Right lobe of liver (tissue), 6 donors: ENCODE measurements at regions not wholly inside any gene's neighbourhood (a gene's known extent, or its start where the extent isn't known, plus 50 kb on each side); places are given as distances from the start of the nearest gene placed in this dataset.

Experiments used
- ATAC-seq, 4 donors: fragments of 200-7000 bp; cut with Tn5 transposase; one replicate each; pipeline ENCODE4 v1.9.1; 2020; ENCODE audit warnings: mild to moderate bottlenecking in 4 of 4, moderate library complexity in 4 of 4
- DNase-seq, 3 donors: peaks; one replicate each; pipeline ENCODE4 v3.0.0-alpha.2; 2020
- H3K27ac ChIP-seq, 3 donors: fragments of 200-600 bp; one replicate each; pipeline ENCODE4 v1.8.0; 2022
- H3K27me3 ChIP-seq, 2 donors: fragments of 200-600 bp; one replicate each; pipeline ENCODE4 v1.8.0; 2022
- H3K36me3 ChIP-seq, 4 donors: fragments of 200-600 bp; sonication (generic) in 1 of 4; one replicate each; pipeline versions ENCODE4 v1.5.1 to v1.8.0; 2017 to 2022; ENCODE audit warnings: control low read depth in 1 of 4
- H3K4me1 ChIP-seq, 4 donors: fragments of 200-600 bp; sonication (generic) in 1 of 4; one replicate each; pipeline versions ENCODE4 v1.5.1 to v1.8.0; 2017 to 2022; ENCODE audit warnings: control low read depth in 1 of 4
- H3K4me3 ChIP-seq, 3 donors: fragments of 200-600 bp; one replicate each; pipeline ENCODE4 v1.8.0; 2022
- H3K9me3 ChIP-seq, 4 donors: fragments of 200-600 bp; sonication (generic) in 1 of 4; one replicate each; pipeline versions ENCODE4 v1.5.1 to v1.8.0; 2017 to 2022; ENCODE audit warnings: control low read depth in 1 of 4
- POLR2A ChIP-seq: fragments of 450-650 bp; IDR thresholded peaks from one replicate; pipeline ENCODE4 v1.6.1; 2017; ENCODE audit warnings: antibody characterized with exemption, mild to moderate bottlenecking
- WGBS: methylation state at CpG from one replicate; pipeline ENCODE4 v1.1.6; 2018; ENCODE audit warnings: low coverage, low lambda C conversion rate; ENCODE audit not compliant: insufficient coverage; ENCODE audit errors: missing lambda C conversion rate; 5-methylcytosine and 5-hydroxymethylcytosine counted together
- intact Hi-C, 2 donors: fragments of 100-400 bp; cut with DNase I; formaldehyde crosslinking; loops; one replicate each; pipeline versions ENCODE4 v1.11.2 to v1.14.1; 2022
- TF ChIP-seq, protein P1 (sequence below), 4 donors: fragments of 200-600 bp in 3 of 4; fragments of 450-650 bp in 1 of 4; IDR thresholded peaks; one replicate each; pipeline versions ENCODE4 v1.5.1 to v1.8.0; 2016 to 2022; ENCODE audit warnings: antibody characterized with exemption in 4 of 4, mild to moderate bottlenecking in 2 of 4
- donor health status: DM: no; HTN: yes; CAD: no.
- donor health status: DM: no; HTN: no; CAD: no.
- donor health status: DM: no; HTN: no; CAD: no.
- donor health status: DM: no; HTN: yes; CAD: no.
- donor health status: DM: no; HTN: yes; CAD: no.

DNA sequence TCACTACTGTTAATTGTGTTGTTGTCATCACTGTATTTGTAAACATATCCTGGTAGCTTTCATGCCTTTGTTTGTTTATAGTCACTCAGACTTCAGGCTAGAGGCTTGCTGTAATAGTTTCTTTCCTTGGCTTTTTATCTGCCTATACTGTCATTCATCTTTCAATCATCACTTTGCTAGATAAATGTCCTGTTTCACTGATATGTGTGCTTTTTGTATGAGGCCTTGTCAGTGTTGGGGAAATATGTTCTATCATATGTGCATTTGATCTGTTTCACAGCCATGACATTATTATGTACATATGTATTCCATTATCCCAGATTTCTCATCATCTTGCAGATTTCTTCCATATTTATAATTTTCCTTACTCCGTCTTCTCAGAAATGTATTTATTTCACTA is 558.9 kb upstream of the LRFN5 start:
- Histone ChIP-seq H3K27me3 (no peaks in the 10 kb centered on the region), H3K36me3 (no peaks in the 10 kb centered on the region), H3K9me3 (no peaks in the 10 kb centered on the region), H3K4me3 (no peak overlapping the region), H3K27ac (no peak overlapping the region), H3K4me1 (no peaks in the 10 kb centered on the region)
- DNase-seq: no peak
- intact Hi-C loops: no loop called here
- WGBS: 0% methylated on average over 1 of the region's 1 CpG
- no peak for ATAC-seq
- TF ChIP-seq, protein P1, sequence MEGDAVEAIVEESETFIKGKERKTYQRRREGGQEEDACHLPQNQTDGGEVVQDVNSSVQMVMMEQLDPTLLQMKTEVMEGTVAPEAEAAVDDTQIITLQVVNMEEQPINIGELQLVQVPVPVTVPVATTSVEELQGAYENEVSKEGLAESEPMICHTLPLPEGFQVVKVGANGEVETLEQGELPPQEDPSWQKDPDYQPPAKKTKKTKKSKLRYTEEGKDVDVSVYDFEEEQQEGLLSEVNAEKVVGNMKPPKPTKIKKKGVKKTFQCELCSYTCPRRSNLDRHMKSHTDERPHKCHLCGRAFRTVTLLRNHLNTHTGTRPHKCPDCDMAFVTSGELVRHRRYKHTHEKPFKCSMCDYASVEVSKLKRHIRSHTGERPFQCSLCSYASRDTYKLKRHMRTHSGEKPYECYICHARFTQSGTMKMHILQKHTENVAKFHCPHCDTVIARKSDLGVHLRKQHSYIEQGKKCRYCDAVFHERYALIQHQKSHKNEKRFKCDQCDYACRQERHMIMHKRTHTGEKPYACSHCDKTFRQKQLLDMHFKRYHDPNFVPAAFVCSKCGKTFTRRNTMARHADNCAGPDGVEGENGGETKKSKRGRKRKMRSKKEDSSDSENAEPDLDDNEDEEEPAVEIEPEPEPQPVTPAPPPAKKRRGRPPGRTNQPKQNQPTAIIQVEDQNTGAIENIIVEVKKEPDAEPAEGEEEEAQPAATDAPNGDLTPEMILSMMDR (IDR thresholded peaks at IDR 0.05): no peak
- no peak for TF ChIP-seq POLR2A

DNA sequence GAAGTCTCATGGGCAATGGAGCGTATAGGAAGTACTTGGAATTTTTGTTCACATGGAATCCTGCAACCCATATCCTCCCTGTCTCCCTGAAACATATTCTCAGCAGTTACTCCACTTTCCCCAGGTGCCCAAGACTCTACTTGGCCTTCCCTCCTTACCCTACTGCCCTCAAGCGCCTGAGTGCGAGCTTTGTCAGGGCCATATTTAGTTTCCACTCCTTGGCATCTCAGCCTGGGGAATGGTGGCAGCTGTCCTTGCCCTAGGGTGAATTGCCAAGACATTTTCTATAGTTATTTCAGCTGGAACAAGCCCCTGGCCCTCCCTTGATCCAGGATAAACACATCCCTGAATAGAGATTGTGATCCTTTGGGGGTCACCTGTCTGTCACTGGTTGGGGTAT is 569.3 kb upstream of the LRFN5 start:
- H3K27ac ChIP-seq: no peak overlapping the region
- intact Hi-C loops: no loop called here
- no peaks in the 10 kb centered on the region for H3K36me3 ChIP-seq
- no peak for TF ChIP-seq POLR2A
- TF ChIP-seq, protein P1 (IDR thresholded peaks at IDR 0.05): no peak
- DNase-seq: no peak
- ATAC-seq: no peak
- WGBS: 59% methylated on average over 3 of the region's 3 CpGs
- H3K4me3 ChIP-seq: no peak overlapping the region
- H3K27me3 ChIP-seq: no peaks in the 10 kb centered on the region
- H3K9me3 ChIP-seq: no peaks in the 10 kb centered on the region
- H3K4me1 ChIP-seq: no peaks in the 10 kb centered on the region

DNA sequence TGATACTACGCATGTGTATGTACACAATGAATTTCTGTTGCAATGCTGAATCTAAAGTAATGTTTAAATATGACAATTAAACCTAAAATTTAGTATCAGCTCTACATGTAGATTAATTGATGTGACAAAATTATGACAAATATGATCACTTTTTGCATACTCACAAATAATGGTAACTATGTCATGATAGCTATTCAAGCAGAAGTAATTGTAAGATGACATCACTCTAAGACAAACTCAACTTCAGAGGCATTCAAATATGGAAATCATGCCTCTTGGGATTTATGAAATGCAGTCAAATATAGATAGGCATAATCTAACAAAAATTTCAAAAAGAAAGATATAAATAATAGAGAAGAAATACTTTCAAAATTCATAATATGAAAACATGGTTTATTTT is 571.7 kb upstream of the LRFN5 start:
- Histone ChIP-seq H3K4me3 (no peak overlapping the region), H3K9me3 (no peaks in the 10 kb centered on the region), H3K4me1 (no peaks in the 10 kb centered on the region), H3K27me3 (no peaks in the 10 kb centered on the region), H3K27ac (no peak overlapping the region), H3K36me3 (no peaks in the 10 kb centered on the region)
- no peak for ATAC-seq
- WGBS: 83% methylated on average over 1 of the region's 1 CpG
- DNase-seq: no peak
- intact Hi-C loops: no loop called here
- TF ChIP-seq, protein P1 (IDR thresholded peaks at IDR 0.05): no peak
- no peak for TF ChIP-seq POLR2A

DNA sequence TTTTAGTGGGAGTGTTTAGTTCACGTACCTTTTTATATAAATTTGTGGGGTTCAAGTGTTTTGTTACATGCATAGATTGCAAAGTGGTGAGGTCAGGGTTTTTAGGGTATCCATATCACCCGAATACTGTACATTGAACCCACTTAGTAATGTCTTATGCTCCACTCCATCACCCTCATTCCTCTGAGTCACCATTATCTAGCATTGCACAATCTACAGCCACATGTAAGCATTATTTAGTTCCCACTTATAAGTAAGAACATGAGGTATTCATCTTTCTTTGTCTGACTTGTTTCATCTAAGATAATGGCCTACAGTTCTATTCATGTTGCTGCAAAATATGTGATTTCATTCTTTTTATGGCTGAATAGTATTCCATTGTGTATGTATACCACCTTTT is 583.7 kb upstream of the LRFN5 start:
- 58% methylated on average over 2 of the region's 2 CpGs for WGBS
- no peak for DNase-seq
- no peaks in the 10 kb centered on the region for H3K36me3 ChIP-seq
- H3K4me1 ChIP-seq: no peaks in the 10 kb centered on the region
- H3K4me3 ChIP-seq: no peak overlapping the region
- intact Hi-C loops: no loop called here
- ATAC-seq: no peak
- H3K27me3 ChIP-seq: peaks cover 0 to 3% of the 10 kb centered on the region in 2 donors
- no peak overlapping the region for H3K27ac ChIP-seq
- H3K9me3 ChIP-seq: no peaks in the 10 kb centered on the region
- TF ChIP-seq, protein P1 (IDR thresholded peaks at IDR 0.05): no peak
- TF ChIP-seq POLR2A: no peak

DNA sequence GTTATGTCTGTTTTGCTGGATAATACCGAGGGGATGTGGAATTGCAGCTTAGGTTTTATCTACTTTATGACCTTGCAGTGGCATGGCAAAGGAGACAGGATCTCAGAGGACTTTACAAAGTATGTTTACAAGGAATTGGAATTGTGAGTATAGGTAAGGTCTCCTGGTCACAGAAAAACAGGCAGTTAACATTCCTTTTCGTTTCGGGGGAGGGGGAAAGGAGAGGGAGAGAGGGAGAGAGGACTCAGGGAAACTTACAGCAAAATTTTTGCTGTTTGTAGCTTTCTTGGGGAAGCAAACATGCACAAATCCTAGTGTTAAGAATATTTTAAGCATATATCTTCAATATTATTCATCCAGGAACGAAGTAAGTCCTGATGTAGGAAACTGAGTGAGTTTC is 590.5 kb upstream of the LRFN5 start:
- H3K27me3 ChIP-seq: no peaks in the 10 kb centered on the region
- TF ChIP-seq POLR2A: no peak
- TF ChIP-seq, protein P1 (IDR thresholded peaks at IDR 0.05): no peak
- H3K4me1 ChIP-seq: no peaks in the 10 kb centered on the region
- H3K9me3 ChIP-seq: no peaks in the 10 kb centered on the region
- H3K36me3 ChIP-seq: no peaks in the 10 kb centered on the region
- intact Hi-C loops: no loop called here
- H3K27ac ChIP-seq: no peak overlapping the region
- DNase-seq (no peak), ATAC-seq (no peak)
- H3K4me3 ChIP-seq: no peak overlapping the region
- WGBS: 20% methylated on average over 4 of the region's 4 CpGs
